Neural progenitor cell (in vitro differentiated cells): ENCODE measurements at regions not wholly inside any gene's neighbourhood (a gene's known extent, or its start where the extent isn't known, plus 50 kb on each side); places are given as distances from the start of the nearest gene placed in this dataset.

Experiments
- CTCF ChIP-seq: fragments of 200-600 bp; sonication (generic); IDR thresholded peaks from 2 replicates; pipeline ENCODE4 v1.5.1; 2017; ENCODE audit warnings: antibody characterized with exemption, mild to moderate bottlenecking
- EZH2phosphoT487 ChIP-seq: fragments of 200-600 bp; sonication (generic); IDR thresholded peaks from 2 replicates; pipeline ENCODE4 v1.6.1; 2017; ENCODE audit warnings: antibody characterized with exemption

GRCh38 chr11:21806508-21806907, 386.4 kb upstream of the ANO5 start:
- TF ChIP-seq CTCF, result no peak
- TF ChIP-seq EZH2phosphoT487, result no peak
